Stimulated activated naive CD8-positive, alpha-beta T cell treated with anti-CD3 and anti-CD28 coated beads, Interleukin-15, Interleukin-2, amounts not matched to agents 100 ng/mL and 50 ng/mL, for 24 hours (primary cell): ENCODE measurements at regions not wholly inside any gene's neighbourhood (a gene's known extent, or its start where the extent isn't known, plus 50 kb on each side); places are given as distances from the start of the nearest gene placed in this dataset.

ENCODE experiments used
- H3K27ac Mint-ChIP-seq: one replicate; pipeline ENCODE4 v1.8.0; 2021; ENCODE audit warnings: mild to moderate bottlenecking, mixed read lengths
- H3K27me3 Mint-ChIP-seq: one replicate; pipeline ENCODE4 v1.8.0; 2021; ENCODE audit warnings: mixed read lengths
- H3K36me3 Mint-ChIP-seq: one replicate; pipeline ENCODE4 v1.8.0; 2021; ENCODE audit warnings: low read depth, mixed read lengths
- H3K4me1 Mint-ChIP-seq: one replicate; pipeline ENCODE4 v1.8.0; 2021; ENCODE audit warnings: low read depth, mixed read lengths
- H3K4me3 Mint-ChIP-seq: one replicate; pipeline ENCODE4 v1.8.0; 2021; ENCODE audit warnings: mild to moderate bottlenecking, mixed read lengths
- H3K9me3 Mint-ChIP-seq: one replicate; pipeline ENCODE4 v1.8.0; 2021; ENCODE audit warnings: mixed read lengths

GRCh38 chr13:47218611-47219010, 321.8 kb upstream of the HTR2A start:
- no peak overlapping the region for H3K4me3 Mint-ChIP-seq
- peaks cover 4% of the 10 kb centered on the region for H3K9me3 Mint-ChIP-seq
- no peaks in the 10 kb centered on the region for H3K4me1 Mint-ChIP-seq
- H3K27me3 Mint-ChIP-seq = no peaks in the 10 kb centered on the region
- no peak overlapping the region for H3K27ac Mint-ChIP-seq
- no peaks in the 10 kb centered on the region for H3K36me3 Mint-ChIP-seq

GRCh38 chr13:47216176-47216822, 319.4 kb upstream of the HTR2A start:
- no peaks in the 10 kb centered on the region for H3K27me3 Mint-ChIP-seq
- H3K36me3 Mint-ChIP-seq = no peaks in the 10 kb centered on the region
- no peak overlapping the region for H3K27ac Mint-ChIP-seq
- no peaks in the 10 kb centered on the region for H3K4me1 Mint-ChIP-seq
- H3K4me3 Mint-ChIP-seq = no peak overlapping the region
- peaks cover 4% of the 10 kb centered on the region for H3K9me3 Mint-ChIP-seq

- Mint-ChIP-seq H3K36me3 (no peaks in the 10 kb centered on the region), H3K4me3 (no peak overlapping the region), H3K9me3 (peaks cover 2% of the 10 kb centered on the region), H3K27me3 (no peaks in the 10 kb centered on the region), H3K27ac (no peak overlapping the region), H3K4me1 (no peaks in the 10 kb centered on the region)
These were observed 318.9 kb upstream of the HTR2A start for GRCh38 chr13:47215736-47216135.

DNA sequence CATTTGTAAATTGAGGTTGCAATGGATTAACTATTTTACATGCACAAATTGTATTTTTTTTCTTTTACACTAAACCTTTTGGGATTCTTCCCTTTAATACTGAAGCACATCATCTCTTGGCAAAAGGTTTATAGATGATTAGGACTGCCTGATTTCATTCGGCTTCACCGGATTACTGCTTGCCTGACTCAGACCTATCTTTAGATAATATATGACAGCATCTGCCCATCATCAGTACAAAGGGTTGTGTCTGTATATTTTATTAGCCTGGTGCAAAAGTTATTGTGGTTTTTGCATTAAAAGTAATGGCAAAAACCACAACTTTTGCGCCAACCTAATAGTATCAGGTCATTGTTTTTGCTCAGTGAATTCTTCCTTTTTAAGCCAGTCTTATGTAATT, 316.2 kb upstream of the HTR2A start:
- no peaks in the 10 kb centered on the region for H3K36me3 Mint-ChIP-seq
- H3K9me3 Mint-ChIP-seq = no peaks in the 10 kb centered on the region
- H3K4me1 Mint-ChIP-seq = no peaks in the 10 kb centered on the region
- H3K27ac Mint-ChIP-seq = no peak overlapping the region
- H3K4me3 Mint-ChIP-seq = no peak overlapping the region
- no peaks in the 10 kb centered on the region for H3K27me3 Mint-ChIP-seq

GRCh38 chr13:47211106-47211505, 314.3 kb upstream of the HTR2A start:
- H3K36me3 Mint-ChIP-seq = no peaks in the 10 kb centered on the region
- H3K27ac Mint-ChIP-seq = no peak overlapping the region
- no peaks in the 10 kb centered on the region for H3K4me1 Mint-ChIP-seq
- H3K9me3 Mint-ChIP-seq = no peaks in the 10 kb centered on the region
- no peaks in the 10 kb centered on the region for H3K27me3 Mint-ChIP-seq
- no peak overlapping the region for H3K4me3 Mint-ChIP-seq

DNA sequence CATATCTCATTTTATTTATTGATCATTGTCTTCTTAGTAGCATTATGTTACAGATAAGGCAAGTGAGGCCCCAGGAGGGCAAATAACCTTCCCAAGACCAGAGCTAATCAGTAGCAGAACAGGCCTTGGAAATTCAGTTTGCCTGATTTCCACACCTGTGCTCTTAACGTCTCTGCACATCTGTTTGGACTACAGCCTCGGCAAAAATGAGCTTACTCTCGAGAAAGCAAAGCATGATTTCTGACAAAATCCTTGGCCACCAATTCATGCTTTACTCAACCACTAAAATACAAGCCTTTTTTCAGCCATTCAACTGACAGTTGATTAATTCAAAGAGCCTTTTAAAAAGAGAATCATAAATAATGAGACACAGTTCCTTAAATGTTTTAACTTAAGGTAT, 309.3 kb upstream of the HTR2A start:
- H3K36me3 Mint-ChIP-seq = no peaks in the 10 kb centered on the region
- no peaks in the 10 kb centered on the region for H3K4me1 Mint-ChIP-seq
- H3K27me3 Mint-ChIP-seq = peaks cover 5% of the 10 kb centered on the region
- no peak overlapping the region for H3K27ac Mint-ChIP-seq
- peaks cover 5% of the 10 kb centered on the region for H3K9me3 Mint-ChIP-seq
- H3K4me3 Mint-ChIP-seq = no peak overlapping the region

GRCh38 chr13:47190696-47191305, 293.9 kb upstream of the HTR2A start:
- Mint-ChIP-seq H3K9me3 (no peaks in the 10 kb centered on the region), H3K4me1 (no peaks in the 10 kb centered on the region), H3K27me3 (no peaks in the 10 kb centered on the region), H3K27ac (no peak overlapping the region), H3K36me3 (no peaks in the 10 kb centered on the region), H3K4me3 (no peak overlapping the region)

- no peaks in the 10 kb centered on the region for H3K36me3 Mint-ChIP-seq
- no peaks in the 10 kb centered on the region for H3K4me1 Mint-ChIP-seq
- no peaks in the 10 kb centered on the region for H3K27me3 Mint-ChIP-seq
- H3K4me3 Mint-ChIP-seq = no peak overlapping the region
- H3K27ac Mint-ChIP-seq = no peak overlapping the region
- no peaks in the 10 kb centered on the region for H3K9me3 Mint-ChIP-seq
These were observed 291.9 kb upstream of the HTR2A start for GRCh38 chr13:47188802-47189201.

GRCh38 chr13:47186471-47186870, 289.6 kb upstream of the HTR2A start:
- Mint-ChIP-seq H3K27me3 (no peaks in the 10 kb centered on the region), H3K9me3 (no peaks in the 10 kb centered on the region), H3K36me3 (no peaks in the 10 kb centered on the region), H3K4me1 (no peaks in the 10 kb centered on the region), H3K27ac (no peak overlapping the region), H3K4me3 (no peak overlapping the region)

DNA sequence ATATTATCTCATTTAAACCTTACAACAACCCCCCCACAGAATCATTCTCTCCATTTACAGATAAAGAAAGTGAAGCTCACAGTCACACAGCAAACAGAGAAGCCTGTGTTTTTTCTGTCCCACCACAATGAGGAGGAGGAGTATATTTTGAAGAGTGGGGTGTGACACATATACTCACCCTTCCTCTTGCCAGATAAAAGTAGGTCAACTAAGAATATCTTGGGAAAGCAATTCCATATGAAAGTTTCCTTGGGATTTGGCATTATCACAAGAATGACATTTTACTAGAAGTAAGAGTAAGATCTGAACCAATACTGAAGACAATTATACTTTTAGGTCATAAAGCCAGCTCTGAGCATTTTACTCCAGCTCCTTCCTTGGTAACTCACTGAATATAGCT, 287.5 kb upstream of the HTR2A start:
- Mint-ChIP-seq H3K4me1 (no peaks in the 10 kb centered on the region), H3K36me3 (no peaks in the 10 kb centered on the region), H3K27me3 (no peaks in the 10 kb centered on the region), H3K9me3 (no peaks in the 10 kb centered on the region), H3K27ac (no peak overlapping the region), H3K4me3 (no peak overlapping the region)

DNA sequence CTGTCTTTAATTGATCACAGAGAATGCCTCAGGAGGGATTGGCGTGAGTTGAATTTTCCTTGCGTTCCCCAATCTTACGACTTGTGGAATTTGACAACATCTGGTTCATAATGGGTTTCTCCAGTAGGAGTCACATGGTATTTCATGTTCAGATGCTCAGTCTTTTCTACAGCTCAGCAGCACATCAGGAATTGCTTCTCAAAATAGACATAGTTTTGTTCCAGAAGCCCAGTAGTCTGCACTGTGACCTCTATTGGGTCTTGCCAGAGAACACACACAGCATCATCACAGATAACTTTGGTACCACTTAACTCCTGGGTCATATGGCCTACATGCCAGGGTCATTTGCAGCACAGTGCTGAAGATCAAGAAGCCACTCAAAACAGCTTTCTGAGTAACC, 282.5 kb upstream of the HTR2A start:
- Mint-ChIP-seq H3K27me3 (peaks cover 4% of the 10 kb centered on the region), H3K9me3 (no peaks in the 10 kb centered on the region), H3K27ac (no peak overlapping the region), H3K4me1 (no peaks in the 10 kb centered on the region), H3K4me3 (no peak overlapping the region), H3K36me3 (no peaks in the 10 kb centered on the region)

GRCh38 chr13:47178090-47178950, 281.5 kb upstream of the HTR2A start:
- Mint-ChIP-seq H3K27me3 (peaks cover 4% of the 10 kb centered on the region), H3K4me3 (no peak overlapping the region), H3K36me3 (no peaks in the 10 kb centered on the region), H3K4me1 (no peaks in the 10 kb centered on the region), H3K27ac (no peak overlapping the region), H3K9me3 (no peaks in the 10 kb centered on the region)

DNA sequence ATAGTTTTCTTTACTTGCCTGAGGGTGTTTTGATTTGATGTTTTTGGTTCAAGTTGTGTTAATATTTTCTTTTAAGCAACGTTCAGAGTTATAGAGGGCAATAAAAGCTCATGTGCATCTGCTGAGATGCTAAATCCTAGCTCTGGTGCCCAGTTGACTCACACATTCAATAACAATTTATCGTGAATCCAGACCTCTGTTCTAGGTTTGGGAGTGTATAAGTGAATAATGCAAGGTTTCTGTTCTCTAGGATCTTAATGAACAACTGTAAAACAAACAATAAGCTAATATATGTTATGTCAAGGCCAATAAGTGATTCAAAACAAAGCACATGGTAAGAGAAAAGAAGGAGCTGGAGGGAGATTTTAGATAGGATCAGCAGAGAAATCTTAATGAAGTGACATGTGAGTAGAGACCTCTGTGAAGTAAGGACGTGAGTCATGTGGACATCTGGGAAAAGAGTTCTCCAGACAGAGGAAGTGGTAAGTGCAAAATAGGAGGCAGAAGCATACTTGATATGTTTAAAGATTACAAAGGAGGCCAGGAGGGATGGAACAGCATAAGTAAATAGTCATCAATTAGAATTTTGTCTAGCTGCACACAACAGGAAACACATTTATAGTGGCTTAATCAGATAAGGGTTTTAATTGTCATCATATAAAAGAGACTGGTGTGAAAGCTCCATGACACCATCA, 278.5 kb upstream of the HTR2A start:
- Mint-ChIP-seq H3K9me3 (no peaks in the 10 kb centered on the region), H3K4me3 (no peak overlapping the region), H3K27me3 (peaks cover 7% of the 10 kb centered on the region), H3K4me1 (no peaks in the 10 kb centered on the region), H3K36me3 (no peaks in the 10 kb centered on the region), H3K27ac (no peak overlapping the region)

- H3K27ac Mint-ChIP-seq = no peak overlapping the region
- peaks cover 7% of the 10 kb centered on the region for H3K27me3 Mint-ChIP-seq
- H3K4me3 Mint-ChIP-seq = no peak overlapping the region
- no peaks in the 10 kb centered on the region for H3K36me3 Mint-ChIP-seq
- H3K4me1 Mint-ChIP-seq = no peaks in the 10 kb centered on the region
- no peaks in the 10 kb centered on the region for H3K9me3 Mint-ChIP-seq
These were observed 274.1 kb upstream of the HTR2A start for GRCh38 chr13:47170971-47171370.

DNA sequence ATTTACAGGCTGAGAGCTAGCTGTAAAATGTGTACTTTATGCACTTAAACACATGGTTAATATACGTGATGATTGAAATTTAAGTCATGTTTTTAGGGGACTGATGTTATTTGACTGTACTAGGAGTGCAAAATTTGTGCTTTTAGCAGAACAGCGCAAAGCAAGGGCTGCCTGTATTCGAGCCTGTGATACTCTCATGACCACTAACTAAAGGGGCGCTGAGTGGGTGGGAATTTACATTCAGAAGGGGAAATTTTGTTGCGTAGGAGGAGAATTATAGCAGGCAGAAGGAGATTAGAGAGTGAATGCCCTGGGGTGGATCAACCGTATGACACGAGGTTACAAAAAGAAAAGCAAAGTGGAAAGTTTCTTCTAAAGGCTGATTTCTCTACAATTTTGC, 271.8 kb upstream of the HTR2A start:
- H3K9me3 Mint-ChIP-seq = no peaks in the 10 kb centered on the region
- no peak overlapping the region for H3K4me3 Mint-ChIP-seq
- H3K27me3 Mint-ChIP-seq = peaks cover 3% of the 10 kb centered on the region
- H3K36me3 Mint-ChIP-seq = no peaks in the 10 kb centered on the region
- no peak overlapping the region for H3K27ac Mint-ChIP-seq
- H3K4me1 Mint-ChIP-seq = no peaks in the 10 kb centered on the region
